A673 (cell line): ENCODE measurements at regions not wholly inside any gene's neighbourhood (a gene's known extent, or its start where the extent isn't known, plus 50 kb on each side); places are given as distances from the start of the nearest gene placed in this dataset.

ENCODE experiments used
- BruUV-seq: library from RNA; stranded (reverse); fragments of 400-500 nt; replicated peaks from 2 replicates; lab custom pipeline; 2021; lab: Mats Ljungman, UMichigan
- CTCF ChIA-PET: fragments of 300-600 bp; sonication (Branson Sonifier 250); formaldehyde crosslinking; loops from one replicate; lab custom pipeline; 2022; ENCODE audit warnings: antibody characterized with exemption; lab: Charles Lee
- POLR2A ChIA-PET: fragments of 300-600 bp; sonication (Branson Sonifier 250); formaldehyde crosslinking; loops from one replicate; lab custom pipeline; 2022; ENCODE audit warnings: antibody characterized with exemption; ENCODE audit not compliant: low non-redundant PET; lab: Charles Lee
- DNase-seq: peaks from one replicate; pipeline ENCODE4 v3.0.0-alpha.2; 2015; ENCODE audit warnings: low spot score
- H3K27ac ChIP-seq: fragments of 200-600 bp; sonication (generic); 2 replicates; pipeline ENCODE4 v1.5.1; 2016; ENCODE audit warnings: mixed run types, low read depth, mild to moderate bottlenecking, mixed read lengths, antibody characterized with exemption, low read length; ENCODE audit not compliant: poor library complexity, severe bottlenecking
- H3K27me3 ChIP-seq: fragments of 200-600 bp; sonication (generic); replicated peaks from 2 replicates; pipeline ENCODE4 v1.6.1; 2017; ENCODE audit warnings: mixed run types, low read depth, mild to moderate bottlenecking, mixed read lengths, antibody characterized with exemption, low read length; ENCODE audit not compliant: insufficient read depth, poor library complexity
- H3K36me3 ChIP-seq: fragments of 200-600 bp; sonication (generic); 2 replicates; pipeline ENCODE4 v1.6.1; 2016; ENCODE audit warnings: mixed run types, mild to moderate bottlenecking, mixed read lengths, antibody characterized with exemption, low read length; ENCODE audit not compliant: insufficient read depth, poor library complexity, severe bottlenecking
- H3K4me1 ChIP-seq: fragments of 200-600 bp; sonication (generic); 2 replicates; pipeline ENCODE4 v1.6.1; 2017; ENCODE audit warnings: mixed run types, mild to moderate bottlenecking, mixed read lengths, antibody characterized with exemption, low read length; ENCODE audit not compliant: insufficient read depth, poor library complexity, severe bottlenecking
- H3K4me3 ChIP-seq: fragments of 200-600 bp; sonication (generic); 2 replicates; pipeline ENCODE4 v1.5.1; 2016; ENCODE audit warnings: low read depth, mixed run types, mild to moderate bottlenecking, mixed read lengths, low read length; ENCODE audit not compliant: poor library complexity, severe bottlenecking
- H3K9me3 ChIP-seq: fragments of 200-600 bp; sonication (generic); 2 replicates; pipeline ENCODE4 v1.6.1; 2016; ENCODE audit warnings: mixed run types, low read depth, mild to moderate bottlenecking, mixed read lengths, antibody characterized with exemption, low read length; ENCODE audit not compliant: poor library complexity, severe bottlenecking
- EZH2 ChIP-seq: fragments of 200-600 bp; sonication (generic); IDR thresholded peaks from 2 replicates; pipeline ENCODE4 v1.6.1; 2017; ENCODE audit warnings: borderline replicate concordance, low read depth, mild to moderate bottlenecking, mixed read lengths, antibody characterized with exemption, low read length; ENCODE audit not compliant: poor library complexity, severe bottlenecking
- intact Hi-C: fragments of 100-400 bp; cut with micrococcal nuclease; formaldehyde crosslinking; loops from one replicate; pipeline ENCODE4 v1.10.0; 2022; ENCODE audit not compliant: unreplicated experiment
- TF ChIP-seq, protein P1 (sequence below): fragments of 300-800, 200-600 bp; sonication (generic); conservative IDR thresholded peaks from 2 replicates; pipeline ENCODE4 v1.5.1; 2017; ENCODE audit warnings: low read depth, mild to moderate bottlenecking, antibody characterized with exemption, low read length, moderate library complexity, mixed read lengths

DNA sequence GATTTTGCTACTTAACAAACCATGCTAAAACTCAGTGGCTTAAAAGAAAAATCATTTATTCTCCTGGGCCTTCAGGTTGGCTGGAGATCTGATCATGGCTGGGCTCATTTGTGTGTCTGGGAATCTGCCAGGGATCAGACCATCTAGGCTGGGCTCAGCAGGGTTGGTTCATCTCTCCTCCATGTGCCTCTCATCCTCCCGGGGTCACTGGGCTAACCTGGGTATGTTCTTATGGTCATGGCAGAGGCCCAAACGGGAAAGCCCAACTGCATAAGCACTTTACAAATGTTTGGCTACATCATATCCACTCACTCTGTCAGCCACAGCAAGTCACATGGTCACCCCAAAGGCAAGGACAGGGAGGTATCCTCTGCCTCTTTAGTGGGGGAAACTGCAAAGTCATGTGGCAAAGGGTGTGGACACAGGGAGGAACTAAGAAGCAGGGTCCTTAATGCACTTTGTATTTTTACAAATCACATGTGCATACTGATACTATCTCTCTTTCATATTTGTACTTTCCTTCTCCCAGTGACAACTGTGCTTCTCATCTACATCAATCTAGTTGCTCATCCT lies 231.4 kb downstream of the BUB3 start:
- intact Hi-C loops, result no loop called here
- Histone ChIP-seq H3K27ac (no peak overlapping the region), H3K27me3 (no peaks in the 10 kb centered on the region), H3K4me1 (no peaks in the 10 kb centered on the region), H3K36me3 (no peaks in the 10 kb centered on the region), H3K4me3 (no peak overlapping the region), H3K9me3 (no peaks in the 10 kb centered on the region)
- DNase-seq, result no peak
- BruUV-seq, result no TSS peak
- no peak for TF ChIP-seq EZH2
- TF ChIP-seq, protein P1, sequence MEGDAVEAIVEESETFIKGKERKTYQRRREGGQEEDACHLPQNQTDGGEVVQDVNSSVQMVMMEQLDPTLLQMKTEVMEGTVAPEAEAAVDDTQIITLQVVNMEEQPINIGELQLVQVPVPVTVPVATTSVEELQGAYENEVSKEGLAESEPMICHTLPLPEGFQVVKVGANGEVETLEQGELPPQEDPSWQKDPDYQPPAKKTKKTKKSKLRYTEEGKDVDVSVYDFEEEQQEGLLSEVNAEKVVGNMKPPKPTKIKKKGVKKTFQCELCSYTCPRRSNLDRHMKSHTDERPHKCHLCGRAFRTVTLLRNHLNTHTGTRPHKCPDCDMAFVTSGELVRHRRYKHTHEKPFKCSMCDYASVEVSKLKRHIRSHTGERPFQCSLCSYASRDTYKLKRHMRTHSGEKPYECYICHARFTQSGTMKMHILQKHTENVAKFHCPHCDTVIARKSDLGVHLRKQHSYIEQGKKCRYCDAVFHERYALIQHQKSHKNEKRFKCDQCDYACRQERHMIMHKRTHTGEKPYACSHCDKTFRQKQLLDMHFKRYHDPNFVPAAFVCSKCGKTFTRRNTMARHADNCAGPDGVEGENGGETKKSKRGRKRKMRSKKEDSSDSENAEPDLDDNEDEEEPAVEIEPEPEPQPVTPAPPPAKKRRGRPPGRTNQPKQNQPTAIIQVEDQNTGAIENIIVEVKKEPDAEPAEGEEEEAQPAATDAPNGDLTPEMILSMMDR, result no peak
- POLR2A ChIA-PET, result no interaction called here
- CTCF ChIA-PET, result no interaction called here

DNA sequence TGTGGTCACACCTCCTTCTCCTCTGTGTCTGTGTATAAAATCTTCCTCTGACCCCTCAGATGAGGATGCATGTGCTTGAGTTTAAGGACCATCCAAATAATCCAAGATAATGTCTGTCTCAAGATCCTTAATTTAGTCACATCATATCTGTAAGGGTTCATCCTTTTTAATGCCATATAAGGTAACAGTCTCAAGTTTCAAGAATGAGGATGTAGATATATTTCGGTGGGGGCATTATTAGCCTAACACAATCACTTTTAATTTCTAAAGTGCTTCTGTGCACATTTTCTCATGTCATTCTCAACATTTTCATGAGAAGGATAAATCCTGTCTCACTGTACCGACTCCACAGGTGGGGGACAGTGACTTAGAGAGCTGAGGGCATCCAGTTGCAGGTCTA lies 235.3 kb downstream of the BUB3 start:
- H3K4me1 ChIP-seq, result no peaks in the 10 kb centered on the region
- intact Hi-C loops, result no loop called here
- H3K36me3 ChIP-seq, result no peaks in the 10 kb centered on the region
- H3K9me3 ChIP-seq, result no peaks in the 10 kb centered on the region
- H3K27me3 ChIP-seq, result no peaks in the 10 kb centered on the region
- ChIA-PET CTCF (no interaction called here), POLR2A (no interaction called here)
- no peak for DNase-seq
- no peak overlapping the region for H3K27ac ChIP-seq
- H3K4me3 ChIP-seq, result no peak overlapping the region
- TF ChIP-seq EZH2, result no peak
- TF ChIP-seq, protein P1, result no peak
- no TSS peak for BruUV-seq

DNA sequence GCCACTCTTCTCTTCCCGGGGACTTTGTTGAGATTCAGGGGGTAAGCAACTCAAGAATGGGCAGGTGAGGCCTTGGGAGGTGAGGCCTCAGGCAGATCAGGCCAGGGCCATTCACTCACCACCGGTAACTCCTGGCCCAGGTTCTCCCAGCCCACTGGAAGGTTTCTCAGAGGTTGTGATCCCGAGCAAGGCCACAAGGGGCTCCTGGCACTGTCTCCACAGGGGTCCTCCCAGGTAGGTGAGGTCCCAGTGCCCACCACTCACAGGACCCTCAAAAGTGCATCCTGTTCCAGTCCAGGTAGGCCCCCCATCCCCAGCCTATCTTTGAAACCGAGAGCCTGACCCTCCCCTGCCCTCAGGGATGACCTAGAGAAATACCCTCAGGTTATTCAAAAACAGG lies 236.1 kb downstream of the BUB3 start:
- intact Hi-C loops, result no loop called here
- BruUV-seq, result no TSS peak
- no peak overlapping the region for H3K27ac ChIP-seq
- CTCF ChIA-PET, result no interaction called here
- no peaks in the 10 kb centered on the region for H3K36me3 ChIP-seq
- H3K9me3 ChIP-seq, result no peaks in the 10 kb centered on the region
- no peaks in the 10 kb centered on the region for H3K4me1 ChIP-seq
- no peak overlapping the region for H3K4me3 ChIP-seq
- POLR2A ChIA-PET, result no interaction called here
- H3K27me3 ChIP-seq, result no peaks in the 10 kb centered on the region
- TF ChIP-seq, protein P1, result no peak
- TF ChIP-seq EZH2, result no peak
- no peak for DNase-seq
